ENCODE measurements at regions not wholly inside any gene's neighbourhood (a gene's known extent, or its start where the extent isn't known, plus 50 kb on each side); places are given as distances from the start of the nearest gene placed in this dataset.

GRCh38 chr13:95392597-95392996, 91.3 kb upstream of the ABCC4 start:
- TF ChIP-seq CTCF (IDR thresholded peaks at IDR 0.05 in 8 of 11, conservative IDR thresholded peaks at IDR 0.05 in 3 of 11) (no peak), POLR2A (IDR thresholded peaks at IDR 0.05) (no peak), POLR2AphosphoS5 (IDR thresholded peaks at IDR 0.05) (no peak)

Measured in spleen (tissue), 7 donors.